Activated CD8-positive, alpha-beta T cell treated with anti-CD3 and anti-CD28 coated beads for 36 hours (primary cell): ENCODE measurements at regions not wholly inside any gene's neighbourhood (a gene's known extent, or its start where the extent isn't known, plus 50 kb on each side); places are given as distances from the start of the nearest gene placed in this dataset.

Source experiments
- ATAC-seq: fragments of 200-7000 bp; cut with Tn5 transposase; one replicate; pipeline ENCODE4 v1.10.0; 2021; ENCODE audit warnings: mild to moderate bottlenecking, moderate library complexity
- CTCF ChIA-PET: fragments of 350-600 bp; sonication (Branson Sonifier 250); formaldehyde crosslinking; loops from one replicate; lab custom pipeline; 2021; ENCODE audit warnings: antibody characterized with exemption; lab: Charles Lee
- POLR2A ChIA-PET: fragments of 350-600 bp; sonication (Branson Sonifier 250); formaldehyde crosslinking; loops from one replicate; lab custom pipeline; 2021; ENCODE audit warnings: antibody characterized with exemption; lab: Charles Lee
- DNase-seq: peaks from one replicate; pipeline ENCODE4 v3.0.0-alpha.2; 2020
- H3K27ac Mint-ChIP-seq: one replicate; pipeline ENCODE4 v1.8.0; 2021; ENCODE audit warnings: mild to moderate bottlenecking, mixed read lengths
- H3K27me3 Mint-ChIP-seq: one replicate; pipeline ENCODE4 v1.8.0; 2021; ENCODE audit warnings: mixed read lengths
- H3K36me3 Mint-ChIP-seq: one replicate; pipeline ENCODE4 v1.8.0; 2021; ENCODE audit warnings: low read depth, mixed read lengths
- H3K4me1 Mint-ChIP-seq: one replicate; pipeline ENCODE4 v1.8.0; 2021; ENCODE audit warnings: low read depth, mixed read lengths
- H3K4me3 Mint-ChIP-seq: one replicate; pipeline ENCODE4 v1.8.0; 2021; ENCODE audit warnings: mild to moderate bottlenecking, moderate library complexity, mixed read lengths
- H3K9me3 Mint-ChIP-seq: one replicate; pipeline ENCODE4 v1.8.0; 2021; ENCODE audit warnings: mixed read lengths
- intact Hi-C: fragments of 100-400 bp; cut with micrococcal nuclease; formaldehyde crosslinking; loops from one replicate; pipeline ENCODE4 v1.10.0; 2022
- TF ChIP-seq, protein P1 (sequence below): fragments of 200-600 bp; IDR thresholded peaks from one replicate; pipeline ENCODE4 v1.8.0; 2022; ENCODE audit warnings: antibody characterized with exemption, mild to moderate bottlenecking

DNA sequence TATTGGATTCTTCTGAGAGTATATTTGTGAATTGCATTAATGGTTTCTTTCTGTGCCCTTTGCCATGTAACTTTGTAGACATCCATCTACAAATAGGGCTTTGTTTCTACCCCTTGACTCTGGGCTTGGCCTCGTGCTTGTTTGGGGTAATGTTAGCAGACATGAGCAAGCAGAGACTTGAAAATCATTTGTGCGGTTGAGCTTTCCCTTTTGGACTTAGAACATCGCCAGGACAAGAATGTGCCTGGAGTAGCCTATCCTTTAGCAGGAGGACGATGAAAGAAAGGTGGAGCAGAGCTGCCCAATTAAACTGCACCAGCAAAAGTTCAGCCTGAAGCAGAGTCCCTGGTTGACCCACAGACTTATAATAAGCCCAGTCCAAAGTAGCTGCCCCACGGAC lies 785.9 kb downstream of the EPHA4 start:
- H3K4me1 Mint-ChIP-seq, result no peaks in the 10 kb centered on the region
- no peak for DNase-seq
- CTCF ChIA-PET, result no interaction called here
- TF ChIP-seq, protein P1, sequence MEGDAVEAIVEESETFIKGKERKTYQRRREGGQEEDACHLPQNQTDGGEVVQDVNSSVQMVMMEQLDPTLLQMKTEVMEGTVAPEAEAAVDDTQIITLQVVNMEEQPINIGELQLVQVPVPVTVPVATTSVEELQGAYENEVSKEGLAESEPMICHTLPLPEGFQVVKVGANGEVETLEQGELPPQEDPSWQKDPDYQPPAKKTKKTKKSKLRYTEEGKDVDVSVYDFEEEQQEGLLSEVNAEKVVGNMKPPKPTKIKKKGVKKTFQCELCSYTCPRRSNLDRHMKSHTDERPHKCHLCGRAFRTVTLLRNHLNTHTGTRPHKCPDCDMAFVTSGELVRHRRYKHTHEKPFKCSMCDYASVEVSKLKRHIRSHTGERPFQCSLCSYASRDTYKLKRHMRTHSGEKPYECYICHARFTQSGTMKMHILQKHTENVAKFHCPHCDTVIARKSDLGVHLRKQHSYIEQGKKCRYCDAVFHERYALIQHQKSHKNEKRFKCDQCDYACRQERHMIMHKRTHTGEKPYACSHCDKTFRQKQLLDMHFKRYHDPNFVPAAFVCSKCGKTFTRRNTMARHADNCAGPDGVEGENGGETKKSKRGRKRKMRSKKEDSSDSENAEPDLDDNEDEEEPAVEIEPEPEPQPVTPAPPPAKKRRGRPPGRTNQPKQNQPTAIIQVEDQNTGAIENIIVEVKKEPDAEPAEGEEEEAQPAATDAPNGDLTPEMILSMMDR, result no peak
- intact Hi-C loops, result no loop called here
- no peak overlapping the region for H3K4me3 Mint-ChIP-seq
- H3K27ac Mint-ChIP-seq, result no peak overlapping the region
- POLR2A ChIA-PET, result no interaction called here
- H3K36me3 Mint-ChIP-seq, result no peaks in the 10 kb centered on the region
- H3K27me3 Mint-ChIP-seq, result no peaks in the 10 kb centered on the region
- peaks cover 2% of the 10 kb centered on the region for H3K9me3 Mint-ChIP-seq
- ATAC-seq, result no peak

DNA sequence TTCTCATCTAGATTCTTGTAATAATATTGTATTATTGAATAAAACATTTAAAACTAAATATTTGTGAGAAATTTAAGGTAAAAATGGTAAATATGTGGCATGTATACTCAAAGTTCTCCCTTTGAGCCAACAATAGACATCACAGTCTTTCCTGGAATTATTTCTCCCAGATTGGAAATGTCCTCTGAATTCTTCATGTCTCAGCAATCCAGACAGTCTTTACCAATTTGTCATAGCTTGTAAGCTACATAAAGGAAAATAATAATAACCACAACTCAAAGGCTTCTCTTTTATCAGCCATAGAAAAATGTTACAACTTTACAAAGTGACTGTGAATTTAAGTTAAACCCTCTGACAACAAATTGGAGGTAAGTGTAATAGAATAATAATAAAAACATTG lies 784.9 kb downstream of the EPHA4 start:
- H3K36me3 Mint-ChIP-seq, result no peaks in the 10 kb centered on the region
- no peak overlapping the region for H3K4me3 Mint-ChIP-seq
- peaks cover 2% of the 10 kb centered on the region for H3K9me3 Mint-ChIP-seq
- H3K4me1 Mint-ChIP-seq, result no peaks in the 10 kb centered on the region
- TF ChIP-seq, protein P1, result no peak
- H3K27ac Mint-ChIP-seq, result no peak overlapping the region
- intact Hi-C loops, result no loop called here
- H3K27me3 Mint-ChIP-seq, result no peaks in the 10 kb centered on the region
- DNase-seq (no peak), ATAC-seq (no peak)
- CTCF ChIA-PET, result no interaction called here
- POLR2A ChIA-PET, result no interaction called here

DNA sequence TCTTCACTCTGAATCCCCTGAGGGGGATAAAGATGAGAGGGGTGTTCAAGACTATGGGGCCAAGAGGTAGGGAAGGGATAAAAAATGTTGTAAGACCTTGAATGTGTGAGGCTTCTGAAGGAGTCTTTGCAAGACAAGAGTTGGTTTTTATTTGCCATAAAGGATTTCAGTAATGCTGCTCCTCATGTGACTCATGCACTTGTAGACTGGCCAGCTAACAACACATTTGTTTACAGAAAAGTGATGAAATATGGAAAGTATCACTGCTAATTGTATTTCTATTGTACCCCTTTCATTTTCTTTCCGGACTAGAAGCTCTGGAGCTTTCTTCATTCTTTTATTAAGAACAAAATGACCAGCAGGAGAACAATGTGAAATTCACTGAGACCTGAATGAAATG lies 782.1 kb downstream of the EPHA4 start:
- Mint-ChIP-seq H3K36me3 (no peaks in the 10 kb centered on the region), H3K27ac (no peak overlapping the region), H3K27me3 (no peaks in the 10 kb centered on the region), H3K9me3 (peaks cover 2% of the 10 kb centered on the region), H3K4me1 (no peaks in the 10 kb centered on the region), H3K4me3 (no peak overlapping the region)
- ATAC-seq (no peak), DNase-seq (no peak)
- ChIA-PET CTCF (no interaction called here), POLR2A (interaction anchor here (0.6 kb wide), 1 partner anchor 534 kb away, joined by 3 read pairs; no protein-coding TSS in a partner anchor)
- TF ChIP-seq, protein P1, result no peak
- intact Hi-C loops, result no loop called here

DNA sequence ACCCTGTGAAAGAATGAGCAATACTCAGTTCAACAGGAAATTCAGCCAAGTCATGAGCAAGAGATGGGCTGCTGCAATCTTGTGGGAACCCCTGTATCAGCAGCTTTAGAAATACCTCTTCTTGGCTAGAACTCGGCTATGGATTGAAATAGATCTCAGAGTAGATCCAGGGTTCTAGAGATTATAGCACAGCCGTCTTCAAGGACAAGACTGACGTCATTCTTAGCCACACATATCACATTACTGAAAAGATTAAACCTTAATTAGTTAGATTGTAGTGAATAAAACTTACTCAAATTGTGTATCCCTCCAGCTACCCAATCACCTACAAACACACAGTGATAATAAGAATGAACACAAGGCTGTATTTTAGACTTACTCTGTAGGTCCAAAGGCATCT lies 776.4 kb downstream of the EPHA4 start:
- Mint-ChIP-seq H3K27ac (no peak overlapping the region), H3K4me1 (no peaks in the 10 kb centered on the region), H3K9me3 (peaks cover 1% of the 10 kb centered on the region), H3K27me3 (no peaks in the 10 kb centered on the region), H3K4me3 (no peak overlapping the region), H3K36me3 (no peaks in the 10 kb centered on the region)
- DNase-seq, result no peak
- POLR2A ChIA-PET, result no interaction called here
- no peak for ATAC-seq
- TF ChIP-seq, protein P1, result no peak
- intact Hi-C loops, result no loop called here
- CTCF ChIA-PET, result no interaction called here

DNA sequence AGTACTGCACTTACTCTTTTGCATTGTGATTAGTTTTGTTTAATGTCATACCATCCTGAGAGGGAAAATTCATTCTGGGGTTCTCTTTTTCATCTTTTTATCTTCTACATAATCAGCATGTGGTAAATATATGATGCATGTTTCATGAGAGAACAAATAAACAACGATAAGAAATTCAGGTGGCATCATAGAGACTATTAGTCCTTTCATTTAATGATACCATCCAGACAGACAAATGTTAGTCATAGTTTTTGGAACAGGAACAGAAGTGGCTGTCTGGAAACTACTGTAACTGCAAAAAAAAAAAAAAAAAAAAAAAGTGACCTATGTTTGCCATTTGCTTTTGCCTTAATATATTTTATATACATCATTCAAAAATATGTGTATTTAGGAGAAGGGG lies 761.0 kb downstream of the EPHA4 start:
- H3K27ac Mint-ChIP-seq, result no peak overlapping the region
- no peak overlapping the region for H3K4me3 Mint-ChIP-seq
- no peaks in the 10 kb centered on the region for H3K36me3 Mint-ChIP-seq
- no peaks in the 10 kb centered on the region for H3K9me3 Mint-ChIP-seq
- CTCF ChIA-PET, result no interaction called here
- ATAC-seq (no peak), DNase-seq (no peak)
- POLR2A ChIA-PET, result no interaction called here
- no peaks in the 10 kb centered on the region for H3K27me3 Mint-ChIP-seq
- TF ChIP-seq, protein P1, result no peak
- intact Hi-C loops, result no loop called here
- no peaks in the 10 kb centered on the region for H3K4me1 Mint-ChIP-seq
